Heart left ventricle (tissue), 16 donors: ENCODE measurements at regions not wholly inside any gene's neighbourhood (a gene's known extent, or its start where the extent isn't known, plus 50 kb on each side); places are given as distances from the start of the nearest gene placed in this dataset.

Experiments used
- ATAC-seq, 4 donors: fragments of 200-7000 bp; cut with Tn5 transposase; one replicate each; pipeline ENCODE4 v1.9.1; 2020 to 2022; ENCODE audit warnings: moderate library complexity in 4 of 4, mild to moderate bottlenecking in 3 of 4, moderate number of reproducible peaks in 1 of 4
- DNase-seq, 5 donors: peaks; one replicate each; pipeline ENCODE4 v3.0.0-alpha.2; 2020
- H3K27ac ChIP-seq, 12 donors: fragments of 200-600 bp; sonication (generic) in 4 of 12; one replicate each; pipeline versions ENCODE4 v1.5.0 to v1.8.0; 2016 to 2022; ENCODE audit warnings: mild to moderate bottlenecking in 2 of 12
- H3K27me3 ChIP-seq, 9 donors: fragments of 200-600 bp; sonication (generic) in 2 of 9; one replicate each; pipeline versions ENCODE4 v1.5.1 to v1.8.0; 2016 to 2022; ENCODE audit warnings: mild to moderate bottlenecking in 3 of 9
- H3K36me3 ChIP-seq, 9 donors: fragments of 200-600 bp; sonication (generic) in 2 of 9; one replicate each; pipeline versions ENCODE4 v1.5.0 to v1.8.0; 2018 to 2022; ENCODE audit warnings: mild to moderate bottlenecking in 2 of 9
- H3K4me1 ChIP-seq, 12 donors: fragments of 200-600 bp; sonication (generic) in 4 of 12; one replicate each; pipeline versions ENCODE4 v1.5.0 to v1.8.0; 2016 to 2022; ENCODE audit warnings: mild to moderate bottlenecking in 3 of 12
- H3K4me3 ChIP-seq, 12 donors: fragments of 200-600 bp; sonication (generic) in 4 of 12; one replicate each; pipeline versions ENCODE4 v1.5.0 to v1.8.0; 2017 to 2022; ENCODE audit warnings: mild to moderate bottlenecking in 9 of 12, moderate library complexity in 4 of 12
- H3K9me3 ChIP-seq, 12 donors: fragments of 200-600 bp; sonication (generic) in 4 of 12; one replicate each; pipeline versions ENCODE4 v1.5.0 to v1.8.0; 2016 to 2022; ENCODE audit warnings: mild to moderate bottlenecking in 1 of 12
- CTCF ChIP-seq, 12 donors: fragments of 200-600 bp; sonication (generic) in 4 of 12; IDR thresholded peaks; one replicate each; pipeline versions ENCODE4 v1.5.0 to v1.8.0; 2018 to 2022; ENCODE audit warnings: antibody characterized with exemption in 12 of 12, mild to moderate bottlenecking in 5 of 12
- POLR2A ChIP-seq, 2 donors: fragments of 450-650 bp; IDR thresholded peaks; one replicate each; pipeline ENCODE4 v1.6.1; 2017; ENCODE audit warnings: antibody characterized with exemption in 2 of 2, mild to moderate bottlenecking in 2 of 2, moderate library complexity in 2 of 2
- WGBS, 4 donors: extraction: QIAGEN DNeasy Blood & Tissue Kit in 2 of 4; methylation state at CpG; one replicate each; pipeline versions ENCODE4 v1.1.5 to v1.1.7; 2013 to 2018; 5-methylcytosine and 5-hydroxymethylcytosine counted together
- intact Hi-C, 10 donors: fragments of 100-400 bp; cut with DNase I; formaldehyde crosslinking; loops; one replicate each; pipeline versions ENCODE4 v1.11.1 to v1.14.2; 2022
- donor health status: ischemic (EF 13 %, LVEDD 7.1; RV severe dilation, severe dysfunction).
- donor health status: healthy with polysubstance abuse.
- donor health status: DM: no; HTN: yes; CAD: no.
- donor health status: DM: no; HTN: no; CAD: no.
- donor health status: ischemic (EF 25% LVEDD 6.9; RV normal size, moderate dysfunction).
- donor health status: ischemic (EF 25% LVEDD 5.7; RV mildly dilated, moderate dysfunction).
- donor health status: healthy.
- donor health status: DM: yes; HTN: yes; CAD: no.
- donor health status: ischemic (EF 35%, LVEDD 5.7; RV mildly dilated, moderate dysfunction).
- donor health status: nonischemic (EF 11% LVEDD 7.7; RV severe dilation, severe dysfunction).
- donor health status: DM: yes; HTN: yes; CAD: no.
- donor health status: PGD.
- donor health status: ischemic (EF 29% LVEDD 5.4; RV normal size, mild dysfunction).
- donor health status: nonischemic (EF 23%, LVEDD 6.1; RV moderate dilation, normal function).

GRCh38 chr2:128794285-128794684 lies 475.6 kb upstream of the HS6ST1 start:
- Histone ChIP-seq H3K27ac (no peak overlapping the region), H3K4me3 (no peak overlapping the region), H3K9me3 (no peaks in the 10 kb centered on the region), H3K27me3 (no peaks in the 10 kb centered on the region), H3K36me3 (no peaks in the 10 kb centered on the region), H3K4me1 (peaks cover 0 to 22% (median 0%) of the 10 kb centered on the region in 12 donors)
- intact Hi-C loops: no loop called here
- DNase-seq (no peak), ATAC-seq (no peak)
- TF ChIP-seq CTCF (IDR thresholded peaks at IDR 0.05) (no peak), POLR2A (IDR thresholded peaks at IDR 0.05) (no peak)
- 84 to 91% (median 87%) methylated on average over 6 of the region's 6 CpGs for WGBS, 4 donors

- WGBS, 4 donors: 61 to 75% (median 71%) methylated on average over 4 of the region's 4 CpGs
- intact Hi-C loops: no loop called here
- no peak for TF ChIP-seq CTCF (IDR thresholded peaks at IDR 0.05)
- no peak for TF ChIP-seq POLR2A (IDR thresholded peaks at IDR 0.05)
- H3K4me3 ChIP-seq: no peak overlapping the region
- H3K9me3 ChIP-seq: no peaks in the 10 kb centered on the region
- peak in 1 of 5 donors; percentile 2 for DNase-seq
- no peak overlapping the region for H3K27ac ChIP-seq
- no peaks in the 10 kb centered on the region for H3K27me3 ChIP-seq
- no peak for ATAC-seq
- H3K36me3 ChIP-seq: no peaks in the 10 kb centered on the region
- peaks cover 0 to 22% (median 0%) of the 10 kb centered on the region in 12 donors for H3K4me1 ChIP-seq
Measured at GRCh38 chr2:128796321-128796720, 477.7 kb upstream of the HS6ST1 start.

GRCh38 chr2:128797092-128797491 lies 478.4 kb upstream of the HS6ST1 start:
- WGBS, 4 donors: 53 to 61% (median 54%) methylated on average over 4 of the region's 4 CpGs
- Histone ChIP-seq H3K27ac (no peak overlapping the region), H3K4me1 (peaks cover 0 to 22% (median 0%) of the 10 kb centered on the region in 12 donors), H3K9me3 (no peaks in the 10 kb centered on the region), H3K4me3 (no peak overlapping the region), H3K36me3 (no peaks in the 10 kb centered on the region), H3K27me3 (no peaks in the 10 kb centered on the region)
- intact Hi-C loops: no loop called here
- peak in 2 of 5 donors; percentile 14 to 36 for DNase-seq
- no peak for TF ChIP-seq CTCF (IDR thresholded peaks at IDR 0.05)
- no peak for TF ChIP-seq POLR2A (IDR thresholded peaks at IDR 0.05)
- peak in 3 of 4 donors; percentile 71 to 78 (median 73) for ATAC-seq

- TF ChIP-seq CTCF (IDR thresholded peaks at IDR 0.05): no peak
- TF ChIP-seq POLR2A (IDR thresholded peaks at IDR 0.05): no peak
- H3K27me3 ChIP-seq: no peaks in the 10 kb centered on the region
- DNase-seq (no peak), ATAC-seq (no peak)
- H3K4me1 ChIP-seq: peaks cover 0 to 22% (median 0%) of the 10 kb centered on the region in 12 donors
- no peak overlapping the region for H3K4me3 ChIP-seq
- intact Hi-C loops: no loop called here
- no peak overlapping the region for H3K27ac ChIP-seq
- H3K9me3 ChIP-seq: no peaks in the 10 kb centered on the region
- WGBS, 4 donors: 91 to 96% (median 94%) methylated on average over 7 of the region's 7 CpGs
- H3K36me3 ChIP-seq: no peaks in the 10 kb centered on the region
Measured at GRCh38 chr2:128797533-128797932, 478.9 kb upstream of the HS6ST1 start.
